ENCODE measurements at regions not wholly inside any gene's neighbourhood (a gene's known extent, or its start where the extent isn't known, plus 50 kb on each side); places are given as distances from the start of the nearest gene placed in this dataset.

GRCh38 chr3:71857956-71858355 lies 73.0 kb upstream of the PROK2 start:
- no peaks in the 10 kb centered on the region for H3K36me3 ChIP-seq (ENCODE audit: insufficient read depth)
- H4K20me1 ChIP-seq (ENCODE audit: insufficient read depth) = no peaks in the 10 kb centered on the region
- no peak overlapping the region for H3K27ac ChIP-seq
- H2AFZ ChIP-seq (ENCODE audit: low read depth) = no peak overlapping the region
- H3K4me3 ChIP-seq (IDR thresholded peaks at IDR 0.05; ENCODE audit: insufficient read depth, low read depth, low read length) = no peak overlapping the region
- H3K27me3 ChIP-seq (ENCODE audit: insufficient read depth, low read depth) = no peaks in the 10 kb centered on the region
- H3K79me2 ChIP-seq (ENCODE audit: insufficient read depth, low read depth) = no peaks in the 10 kb centered on the region
- no peak overlapping the region for H3K4me2 ChIP-seq
- no peaks in the 10 kb centered on the region for H3K4me1 ChIP-seq (ENCODE audit: low read depth, poor library complexity, severe bottlenecking)
- H3K9ac ChIP-seq = no peak overlapping the region
- TF ChIP-seq, protein P1, sequence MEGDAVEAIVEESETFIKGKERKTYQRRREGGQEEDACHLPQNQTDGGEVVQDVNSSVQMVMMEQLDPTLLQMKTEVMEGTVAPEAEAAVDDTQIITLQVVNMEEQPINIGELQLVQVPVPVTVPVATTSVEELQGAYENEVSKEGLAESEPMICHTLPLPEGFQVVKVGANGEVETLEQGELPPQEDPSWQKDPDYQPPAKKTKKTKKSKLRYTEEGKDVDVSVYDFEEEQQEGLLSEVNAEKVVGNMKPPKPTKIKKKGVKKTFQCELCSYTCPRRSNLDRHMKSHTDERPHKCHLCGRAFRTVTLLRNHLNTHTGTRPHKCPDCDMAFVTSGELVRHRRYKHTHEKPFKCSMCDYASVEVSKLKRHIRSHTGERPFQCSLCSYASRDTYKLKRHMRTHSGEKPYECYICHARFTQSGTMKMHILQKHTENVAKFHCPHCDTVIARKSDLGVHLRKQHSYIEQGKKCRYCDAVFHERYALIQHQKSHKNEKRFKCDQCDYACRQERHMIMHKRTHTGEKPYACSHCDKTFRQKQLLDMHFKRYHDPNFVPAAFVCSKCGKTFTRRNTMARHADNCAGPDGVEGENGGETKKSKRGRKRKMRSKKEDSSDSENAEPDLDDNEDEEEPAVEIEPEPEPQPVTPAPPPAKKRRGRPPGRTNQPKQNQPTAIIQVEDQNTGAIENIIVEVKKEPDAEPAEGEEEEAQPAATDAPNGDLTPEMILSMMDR (conservative IDR thresholded peaks at IDR 0.05; ENCODE audit: low read depth, low read length) = no peak

- no peaks in the 10 kb centered on the region for H3K36me3 ChIP-seq (ENCODE audit: insufficient read depth)
- no peak overlapping the region for H3K9ac ChIP-seq
- no peak overlapping the region for H3K4me2 ChIP-seq
- H4K20me1 ChIP-seq (ENCODE audit: insufficient read depth) = no peaks in the 10 kb centered on the region
- H3K27me3 ChIP-seq (ENCODE audit: insufficient read depth, low read depth) = no peaks in the 10 kb centered on the region
- H3K79me2 ChIP-seq (ENCODE audit: insufficient read depth, low read depth) = no peaks in the 10 kb centered on the region
- no peaks in the 10 kb centered on the region for H3K4me1 ChIP-seq (ENCODE audit: low read depth, poor library complexity, severe bottlenecking)
- H3K4me3 ChIP-seq (IDR thresholded peaks at IDR 0.05; ENCODE audit: insufficient read depth, low read depth, low read length) = no peak overlapping the region
- H3K27ac ChIP-seq = no peak overlapping the region
- TF ChIP-seq, protein P1 (conservative IDR thresholded peaks at IDR 0.05; ENCODE audit: low read depth, low read length) = no peak
- H2AFZ ChIP-seq (ENCODE audit: low read depth) = no peak overlapping the region
Observed at GRCh38 chr3:71854706-71855105, 69.8 kb upstream of the PROK2 start.

DNA sequence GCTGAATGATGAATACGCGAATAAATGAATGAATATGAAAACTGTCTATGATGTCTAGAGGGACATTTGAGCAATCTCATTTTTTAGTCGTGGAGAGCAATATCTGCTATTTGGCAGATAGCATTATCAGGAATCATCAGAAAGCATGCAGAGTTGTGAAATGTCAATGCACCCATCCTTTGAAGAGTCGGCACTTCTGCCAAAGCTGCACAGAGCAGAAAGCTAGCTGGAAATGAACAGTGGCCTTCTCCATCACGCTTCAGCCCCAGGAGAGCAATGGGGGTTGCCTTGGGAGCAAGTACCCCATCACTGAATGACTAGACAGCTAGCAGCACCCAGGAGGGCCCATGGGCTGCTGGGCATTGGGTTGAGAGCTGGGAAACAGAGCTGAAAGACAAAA lies 69.1 kb upstream of the PROK2 start:
- Histone ChIP-seq H4K20me1 (ENCODE audit: insufficient read depth) (no peaks in the 10 kb centered on the region), H3K4me1 (ENCODE audit: low read depth, poor library complexity, severe bottlenecking) (no peaks in the 10 kb centered on the region), H3K4me2 (no peak overlapping the region), H3K27me3 (ENCODE audit: insufficient read depth, low read depth) (no peaks in the 10 kb centered on the region), H3K9ac (no peak overlapping the region), H3K27ac (no peak overlapping the region), H3K4me3 (IDR thresholded peaks at IDR 0.05; ENCODE audit: insufficient read depth, low read depth, low read length) (no peak overlapping the region), H3K36me3 (ENCODE audit: insufficient read depth) (no peaks in the 10 kb centered on the region), H3K79me2 (ENCODE audit: insufficient read depth, low read depth) (no peaks in the 10 kb centered on the region), H2AFZ (ENCODE audit: low read depth) (no peak overlapping the region)
- TF ChIP-seq, protein P1 (conservative IDR thresholded peaks at IDR 0.05; ENCODE audit: low read depth, low read length) = no peak

- Histone ChIP-seq H2AFZ (ENCODE audit: low read depth) (no peak overlapping the region), H3K9ac (no peak overlapping the region), H3K27ac (no peak overlapping the region), H3K27me3 (ENCODE audit: insufficient read depth, low read depth) (no peaks in the 10 kb centered on the region), H3K4me1 (ENCODE audit: low read depth, poor library complexity, severe bottlenecking) (no peaks in the 10 kb centered on the region), H3K4me3 (IDR thresholded peaks at IDR 0.05; ENCODE audit: insufficient read depth, low read depth, low read length) (no peak overlapping the region), H3K36me3 (ENCODE audit: insufficient read depth) (no peaks in the 10 kb centered on the region), H3K4me2 (no peak overlapping the region), H4K20me1 (ENCODE audit: insufficient read depth) (no peaks in the 10 kb centered on the region), H3K79me2 (ENCODE audit: insufficient read depth, low read depth) (no peaks in the 10 kb centered on the region)
- TF ChIP-seq, protein P1 (conservative IDR thresholded peaks at IDR 0.05; ENCODE audit: low read depth, low read length) = no peak
Observed at GRCh38 chr3:71851878-71852277, 66.9 kb upstream of the PROK2 start.
